ENCODE measurements at regions not wholly inside any gene's neighbourhood (a gene's known extent, or its start where the extent isn't known, plus 50 kb on each side); places are given as distances from the start of the nearest gene placed in this dataset.
"Not testable (repeated sequence)": the region's sequence is repeated elsewhere in the genome, so short reads cannot be mapped to it uniquely, and the experiment has no call there.

- intact Hi-C loops (cut with DNase I): no loop called here
- H3K27ac ChIP-seq: peak overlapping the region in 1 of 12 donors; percentile 75
- no peak for TF ChIP-seq POLR2A (IDR thresholded peaks at IDR 0.05)
- TF ChIP-seq, protein P1, sequence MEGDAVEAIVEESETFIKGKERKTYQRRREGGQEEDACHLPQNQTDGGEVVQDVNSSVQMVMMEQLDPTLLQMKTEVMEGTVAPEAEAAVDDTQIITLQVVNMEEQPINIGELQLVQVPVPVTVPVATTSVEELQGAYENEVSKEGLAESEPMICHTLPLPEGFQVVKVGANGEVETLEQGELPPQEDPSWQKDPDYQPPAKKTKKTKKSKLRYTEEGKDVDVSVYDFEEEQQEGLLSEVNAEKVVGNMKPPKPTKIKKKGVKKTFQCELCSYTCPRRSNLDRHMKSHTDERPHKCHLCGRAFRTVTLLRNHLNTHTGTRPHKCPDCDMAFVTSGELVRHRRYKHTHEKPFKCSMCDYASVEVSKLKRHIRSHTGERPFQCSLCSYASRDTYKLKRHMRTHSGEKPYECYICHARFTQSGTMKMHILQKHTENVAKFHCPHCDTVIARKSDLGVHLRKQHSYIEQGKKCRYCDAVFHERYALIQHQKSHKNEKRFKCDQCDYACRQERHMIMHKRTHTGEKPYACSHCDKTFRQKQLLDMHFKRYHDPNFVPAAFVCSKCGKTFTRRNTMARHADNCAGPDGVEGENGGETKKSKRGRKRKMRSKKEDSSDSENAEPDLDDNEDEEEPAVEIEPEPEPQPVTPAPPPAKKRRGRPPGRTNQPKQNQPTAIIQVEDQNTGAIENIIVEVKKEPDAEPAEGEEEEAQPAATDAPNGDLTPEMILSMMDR (IDR thresholded peaks at IDR 0.05): no peak
- ATAC-seq: no peak
- no peaks in the 10 kb centered on the region for H3K36me3 ChIP-seq
- H3K4me1 ChIP-seq: peaks cover 0 to 34% (median 0%) of the 10 kb centered on the region in 12 donors
- no peaks in the 10 kb centered on the region for H3K27me3 ChIP-seq
- DNase-seq: no peak
- H3K4me3 ChIP-seq: no peak overlapping the region
- H3K9me3 ChIP-seq: no peaks in the 10 kb centered on the region
- WGBS, 4 donors: 53 to 73% (median 64%) methylated on average over 1 of the region's 1 CpG
Observed at GRCh38 chr1:26626994-26627393, 68.8 kb upstream of the ARID1A start.

DNA sequence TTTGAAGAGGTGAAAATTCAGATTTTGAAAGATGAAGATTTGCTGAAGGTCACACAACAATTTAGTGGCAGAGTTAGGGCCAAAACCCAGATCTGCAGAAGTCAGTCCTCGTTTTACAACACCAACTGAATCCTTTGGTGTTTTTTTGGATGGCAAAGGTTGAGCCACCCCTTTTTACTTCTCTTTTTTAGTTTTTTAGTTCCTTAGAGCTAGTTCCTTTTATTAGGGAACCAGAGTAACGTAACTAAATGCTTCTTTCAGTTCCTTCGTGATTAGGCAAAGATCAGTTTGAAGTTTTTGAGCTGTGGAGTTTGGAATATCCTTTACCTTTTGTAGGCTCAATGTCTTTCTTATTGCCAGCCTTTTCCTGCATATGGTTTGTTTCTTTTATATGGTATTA is 67.9 kb upstream of the ARID1A start:
- Histone ChIP-seq H3K27me3 (no peaks in the 10 kb centered on the region), H3K9me3 (no peaks in the 10 kb centered on the region), H3K27ac (peak overlapping the region in 1 of 12 donors; percentile 87), H3K36me3 (no peaks in the 10 kb centered on the region), H3K4me1 (peaks cover 0 to 30% (median 0%) of the 10 kb centered on the region in 12 donors), H3K4me3 (no peak overlapping the region)
- 81 to 89% (median 85%) methylated on average over 3 of the region's 3 CpGs for WGBS, 4 donors
- intact Hi-C loops (cut with DNase I): no loop called here
- ATAC-seq (no peak), DNase-seq (no peak)
- TF ChIP-seq POLR2A (IDR thresholded peaks at IDR 0.05): no peak
- TF ChIP-seq, protein P1 (IDR thresholded peaks at IDR 0.05): no peak

- intact Hi-C loops (cut with DNase I): no loop called here
Observed at GRCh38 chr1:26630634-26631033, 65.2 kb upstream of the ARID1A start.

GRCh38 chr1:26635800-26636199 is 60.0 kb upstream of the ARID1A start:
- H3K9me3 ChIP-seq; H3K4me3 ChIP-seq; intact Hi-C loops (cut with DNase I); H3K27ac ChIP-seq; H3K36me3 ChIP-seq; H3K4me1 ChIP-seq; H3K27me3 ChIP-seq; ATAC-seq; DNase-seq: not testable (repeated sequence)
- WGBS, 4 donors: 61 to 76% (median 63%) methylated on average over 3 of the region's 3 CpGs

More at GRCh38 chr1:26630634-26631033, 65.2 kb upstream of the ARID1A start:
- DNase-seq (no peak), ATAC-seq (no peak)
- H3K4me1 ChIP-seq: peaks cover 0 to 30% (median 0%) of the 10 kb centered on the region in 12 donors
- no peaks in the 10 kb centered on the region for H3K9me3 ChIP-seq
- H3K36me3 ChIP-seq: no peaks in the 10 kb centered on the region
- no peaks in the 10 kb centered on the region for H3K27me3 ChIP-seq
- TF ChIP-seq POLR2A (IDR thresholded peaks at IDR 0.05): no peak
- TF ChIP-seq, protein P1 (IDR thresholded peaks at IDR 0.05): no peak
- no peak overlapping the region for H3K4me3 ChIP-seq
- WGBS, 4 donors: 84 to 93% (median 91%) methylated on average over 3 of the region's 3 CpGs
- no peak overlapping the region for H3K27ac ChIP-seq

- DNase-seq (no peak), ATAC-seq (no peak)
- Histone ChIP-seq H3K27ac (no peak overlapping the region), H3K27me3 (no peaks in the 10 kb centered on the region), H3K4me3 (no peak overlapping the region), H3K4me1 (no peaks in the 10 kb centered on the region), H3K36me3 (no peaks in the 10 kb centered on the region), H3K9me3 (no peaks in the 10 kb centered on the region)
- WGBS, 4 donors: 49 to 57% (median 52%) methylated on average over 1 of the region's 1 CpG
- intact Hi-C loops (cut with DNase I): no loop called here
- TF ChIP-seq, protein P1 (IDR thresholded peaks at IDR 0.05): no peak
- no peak for TF ChIP-seq POLR2A (IDR thresholded peaks at IDR 0.05)
Observed at GRCh38 chr1:26645734-26646133, 50.1 kb upstream of the ARID1A start.
